B cell (primary cell): ENCODE measurements at regions not wholly inside any gene's neighbourhood (a gene's known extent, or its start where the extent isn't known, plus 50 kb on each side); places are given as distances from the start of the nearest gene placed in this dataset.
A peak's percentile ranks its signal among the peaks of the same experiment; 100 is the strongest.

ENCODE experiments used
- ATAC-seq: fragments of 200-7000 bp; cut with Tn5 transposase; one replicate; pipeline ENCODE4 v1.10.0; 2021; ENCODE audit warnings: low read depth, mild to moderate bottlenecking, moderate number of reproducible peaks, moderate library complexity
- CTCF ChIA-PET: fragments of 350-600 bp; sonication (Branson Sonifier 250); formaldehyde crosslinking; loops from one replicate; lab custom pipeline; 2021; ENCODE audit warnings: antibody characterized with exemption, inconsistent platforms; lab: Charles Lee
- POLR2A ChIA-PET: fragments of 350-600 bp; sonication (Branson Sonifier 250); formaldehyde crosslinking; loops from one replicate; lab custom pipeline; 2021; ENCODE audit warnings: antibody characterized with exemption; lab: Charles Lee
- DNase-seq: peaks from one replicate; pipeline ENCODE4 v3.0.0; 2013
- H2AFZ ChIP-seq: 2 replicates; pipeline ENCODE4 v1.6.1; 2012; ENCODE audit warnings: mild to moderate bottlenecking, low read depth, low read length; ENCODE audit not compliant: insufficient read depth, poor library complexity, severe bottlenecking
- H3K27ac ChIP-seq, 2 donors: 1 replicate in 1 of 2; 2 replicates in 1 of 2; pipeline ENCODE4 v1.5.1; 2012 to 2013; ENCODE audit warnings: low read length in 2 of 2, mild to moderate bottlenecking in 2 of 2, moderate library complexity in 1 of 2
- H3K27me3 ChIP-seq, 4 experiments: fragments of 200-600 bp in 1 of 4; sonication (generic) in 1 of 4; replicated peaks in 1 of 4; 1 replicate in 2 of 4; 2 replicates in 2 of 4; pipeline versions ENCODE4 v1.6.1 to v1.7.0; 2013 to 2016; ENCODE audit warnings: low read length in 3 of 4, mild to moderate bottlenecking in 2 of 4, mixed read lengths in 1 of 4, moderate library complexity in 1 of 4; ENCODE audit not compliant: insufficient read depth in 4 of 4, control insufficient read depth in 3 of 4; ENCODE audit errors: control extremely low read depth in 1 of 4
- H3K36me3 ChIP-seq, 2 experiments: replicated peaks in 1 of 2; 1 replicate in 1 of 2; 2 replicates in 1 of 2; pipeline versions ENCODE4 v1.6.1 to v1.7.1; 2013; ENCODE audit warnings: low read length in 1 of 2; ENCODE audit not compliant: insufficient read depth in 2 of 2, control insufficient read depth in 1 of 2; ENCODE audit errors: control extremely low read depth in 1 of 2, extremely low read depth in 1 of 2
- H3K4me1 ChIP-seq, 2 donors: fragments of 200-600 bp in 1 of 2; sonication (generic) in 1 of 2; 1 replicate in 1 of 2; 2 replicates in 1 of 2; pipeline versions ENCODE4 v1.5.1 to v1.6.1; 2013 to 2017; ENCODE audit warnings: low read length in 2 of 2; ENCODE audit not compliant: control insufficient read depth in 2 of 2, insufficient read depth in 2 of 2
- H3K4me2 ChIP-seq: replicated peaks from 2 replicates; pipeline ENCODE3; 2012; ENCODE audit warnings: mild to moderate bottlenecking, low read depth, low read length; ENCODE audit not compliant: poor library complexity, severe bottlenecking
- H3K4me3 ChIP-seq, 5 experiments: fragments of 200-600 bp in 1 of 5; sonication (generic) in 1 of 5; 1 replicate in 3 of 5; 2 replicates in 2 of 5; pipeline versions ENCODE4 v1.5.1 to v1.7.0; 2011 to 2016; ENCODE audit warnings: low read length in 4 of 5, mild to moderate bottlenecking in 4 of 5, low read depth in 2 of 5, control low read depth in 1 of 5, moderate library complexity in 1 of 5; ENCODE audit not compliant: insufficient read depth in 1 of 5; ENCODE audit errors: control extremely low read depth in 1 of 5, extremely low read depth in 1 of 5
- H3K79me2 ChIP-seq: fragments of 200-600 bp; sonication (generic); one replicate; pipeline ENCODE4 v1.6.0; 2016; ENCODE audit warnings: low read length; ENCODE audit not compliant: control insufficient read depth, insufficient read depth
- H3K9ac ChIP-seq: fragments of 200-600 bp; sonication (generic); 2 replicates; pipeline ENCODE4 v1.6.1; 2017; ENCODE audit warnings: mild to moderate bottlenecking, low read length, moderate library complexity
- H3K9me3 ChIP-seq, 3 donors: one replicate each; pipeline versions ENCODE4 v1.6.1 to v1.7.1; 2013; ENCODE audit warnings: low read length in 2 of 3; ENCODE audit not compliant: control insufficient read depth in 2 of 3, insufficient read depth in 1 of 3; ENCODE audit errors: control extremely low read depth in 1 of 3
- H4K20me1 ChIP-seq: 2 replicates; pipeline ENCODE4 v1.6.0; 2012; ENCODE audit warnings: mild to moderate bottlenecking, low read length; ENCODE audit not compliant: insufficient read depth, control insufficient read depth, poor library complexity, severe bottlenecking
- H3K27ac Mint-ChIP-seq: one replicate; pipeline ENCODE4 v1.8.0; 2021; ENCODE audit warnings: mixed read lengths
- H3K27me3 Mint-ChIP-seq: one replicate; pipeline ENCODE4 v1.8.0; 2021; ENCODE audit warnings: mixed read lengths
- H3K4me1 Mint-ChIP-seq: one replicate; pipeline ENCODE4 v1.8.0; 2021; ENCODE audit warnings: mixed read lengths
- H3K4me3 Mint-ChIP-seq: one replicate; pipeline ENCODE4 v1.8.0; 2021; ENCODE audit warnings: mixed read lengths
- H3K9me3 Mint-ChIP-seq: one replicate; pipeline ENCODE4 v1.8.0; 2022; ENCODE audit warnings: mixed read lengths; ENCODE audit not compliant: insufficient read depth
- CTCF ChIP-seq: fragments of 200-600 bp; IDR thresholded peaks from one replicate; pipeline ENCODE4 v1.8.0; 2022; ENCODE audit warnings: antibody characterized with exemption, mild to moderate bottlenecking
- EZH2 ChIP-seq: IDR thresholded peaks from 2 replicates; pipeline ENCODE4 v1.6.1; 2012; ENCODE audit warnings: borderline replicate concordance, low read depth, mild to moderate bottlenecking, moderate library complexity, low read length; ENCODE audit not compliant: insufficient read depth, poor library complexity, severe bottlenecking
- WGBS: methylation state at CpG from one replicate; pipeline ENCODE4 v1.1.5; 2013; ENCODE audit warnings: missing lambda C conversion rate; ENCODE audit not compliant: insufficient coverage; 5-methylcytosine and 5-hydroxymethylcytosine counted together
- intact Hi-C: fragments of 100-400 bp; cut with micrococcal nuclease; formaldehyde crosslinking; loops from one replicate; pipeline ENCODE4 v1.10.0; 2022

- H3K9ac ChIP-seq, result no peak overlapping the region
- no peaks in the 10 kb centered on the region for H3K4me1 ChIP-seq
- peaks cover 0 to 13% (median 2%) of the 10 kb centered on the region in 4 experiments for H3K27me3 ChIP-seq
- ChIA-PET POLR2A (no interaction called here), CTCF (no interaction called here)
- H3K27me3 Mint-ChIP-seq, result peaks cover 16% of the 10 kb centered on the region
- H3K36me3 ChIP-seq, result no peaks in the 10 kb centered on the region
- no peaks in the 10 kb centered on the region for H3K79me2 ChIP-seq
- no peak overlapping the region for H3K27ac ChIP-seq
- no peak overlapping the region for H3K4me3 Mint-ChIP-seq
- no peak for TF ChIP-seq CTCF
- no peak for TF ChIP-seq EZH2
- H3K4me3 ChIP-seq, result no peak overlapping the region
- H4K20me1 ChIP-seq, result no peaks in the 10 kb centered on the region
- no peak overlapping the region for H2AFZ ChIP-seq
- peaks cover 2% of the 10 kb centered on the region for H3K4me1 Mint-ChIP-seq
- H3K27ac Mint-ChIP-seq, result no peak overlapping the region
- DNase-seq (no peak), ATAC-seq (no peak)
- H3K9me3 Mint-ChIP-seq, result no peaks in the 10 kb centered on the region
- peaks cover 0 to 8% (median 0%) of the 10 kb centered on the region in 3 donors for H3K9me3 ChIP-seq
- H3K4me2 ChIP-seq, result no peak overlapping the region
- intact Hi-C loops, result no loop called here
Measured at GRCh38 chr1:203999618-204000017, 73.3 kb upstream of the SOX13 start.

- no peak overlapping the region for H3K4me3 Mint-ChIP-seq
- H3K27ac Mint-ChIP-seq, result no peak overlapping the region
- no peak overlapping the region for H3K27ac ChIP-seq
Measured at GRCh38 chr1:204001166-204001901, 71.6 kb upstream of the SOX13 start.

More at GRCh38 chr1:204001166-204001901, 71.6 kb upstream of the SOX13 start:
- no peaks in the 10 kb centered on the region for H3K36me3 ChIP-seq
- Mint-ChIP-seq H3K9me3 (no peaks in the 10 kb centered on the region), H3K4me1 (peaks cover 2% of the 10 kb centered on the region), H3K27me3 (peaks cover 14% of the 10 kb centered on the region)
- no peak for DNase-seq
- no peaks in the 10 kb centered on the region for H3K4me1 ChIP-seq
- no peaks in the 10 kb centered on the region for H3K79me2 ChIP-seq
- H3K27me3 ChIP-seq, result peaks cover 0 to 6% (median 0%) of the 10 kb centered on the region in 4 experiments
- H3K9me3 ChIP-seq, result peaks cover 0 to 8% (median 0%) of the 10 kb centered on the region in 3 donors
- no peak for ATAC-seq
- no peak overlapping the region for H3K4me2 ChIP-seq
- CTCF ChIA-PET, result interaction anchor here (0.7 kb wide), 1 partner anchor 129 kb away, joined by 3 read pairs; no protein-coding TSS in a partner anchor
- POLR2A ChIA-PET, result no interaction called here
- H3K9ac ChIP-seq, result no peak overlapping the region
- H3K4me3 ChIP-seq, result no peak overlapping the region
- intact Hi-C loops, result no loop called here
- TF ChIP-seq CTCF (no peak), EZH2 (no peak)
- WGBS, result 92% methylated on average over 2 of the region's 2 CpGs
- H4K20me1 ChIP-seq, result no peaks in the 10 kb centered on the region
- peak overlapping the region; percentile 14 for H2AFZ ChIP-seq
